Activated CD4-positive, alpha-beta T cell treated with anti-CD3 and anti-CD28 coated beads, Interleukin-2, amount 50 U/mL, for 48 hours (primary cell): ENCODE measurements at regions not wholly inside any gene's neighbourhood (a gene's known extent, or its start where the extent isn't known, plus 50 kb on each side); places are given as distances from the start of the nearest gene placed in this dataset.
"Not testable (repeated sequence)": the region's sequence is repeated elsewhere in the genome, so short reads cannot be mapped to it uniquely, and the experiment has no call there.

ENCODE experiments used
- DNase-seq, 2 experiments: peaks; one replicate each; pipeline ENCODE4 v3.0.0-alpha.2; 2020

DNA sequence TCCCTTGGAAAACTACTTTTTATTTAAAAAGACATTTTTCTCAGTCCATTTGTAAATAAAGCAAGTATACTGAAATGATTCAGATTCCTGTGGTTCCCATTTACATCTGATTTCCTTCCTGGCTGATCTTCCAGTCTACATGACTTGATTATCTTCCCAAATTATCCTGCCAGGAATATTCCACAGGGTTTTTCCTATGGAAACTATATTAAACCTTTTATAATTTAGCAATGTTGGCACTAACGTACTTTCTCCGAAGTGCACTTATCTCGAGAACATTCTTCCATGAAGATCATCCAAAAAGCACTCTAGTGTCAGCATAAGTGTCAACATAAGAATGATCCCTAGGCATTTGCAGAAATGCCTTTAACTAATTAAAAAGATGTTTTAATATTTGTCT is 347.7 kb upstream of the KIF2B start:
- no peak for DNase-seq

DNA sequence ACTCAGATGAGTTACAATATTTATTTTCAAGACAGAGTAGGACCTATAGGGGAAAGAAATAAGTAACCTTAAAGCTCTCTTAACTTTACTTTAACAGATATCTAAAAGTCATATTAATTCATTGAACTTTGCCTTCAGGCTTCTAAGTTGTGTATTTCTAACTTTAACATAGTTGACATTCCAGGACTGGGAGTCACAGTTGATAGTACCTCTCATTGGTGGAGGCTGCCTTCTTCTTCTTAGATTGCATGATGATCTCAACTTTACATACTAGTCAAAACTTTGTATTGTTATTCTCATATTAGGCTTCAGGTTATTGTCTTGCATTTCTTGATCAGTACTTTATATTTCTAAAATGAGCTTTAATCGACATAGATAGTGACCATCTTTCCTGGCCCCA is 350.1 kb upstream of the KIF2B start:
- no peak for DNase-seq

DNA sequence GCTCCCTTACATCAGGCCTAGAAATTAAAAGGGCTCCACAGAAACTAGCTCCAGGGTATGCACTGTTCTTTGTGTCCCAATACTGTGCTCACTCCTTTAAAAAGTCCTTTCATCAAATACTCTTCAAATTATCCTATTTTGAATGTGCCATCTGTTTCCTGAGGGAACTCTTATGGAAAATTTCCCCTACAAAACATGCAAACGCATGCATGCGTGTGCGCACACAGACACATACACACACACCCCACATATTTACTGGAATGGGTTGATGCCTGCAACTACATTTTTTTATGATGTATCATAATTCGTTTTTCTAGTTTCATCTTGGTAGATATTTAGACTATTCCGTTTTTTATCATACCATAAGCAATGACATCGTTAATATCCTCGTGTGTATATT is 351.2 kb upstream of the KIF2B start:
- DNase-seq: no peak

DNA sequence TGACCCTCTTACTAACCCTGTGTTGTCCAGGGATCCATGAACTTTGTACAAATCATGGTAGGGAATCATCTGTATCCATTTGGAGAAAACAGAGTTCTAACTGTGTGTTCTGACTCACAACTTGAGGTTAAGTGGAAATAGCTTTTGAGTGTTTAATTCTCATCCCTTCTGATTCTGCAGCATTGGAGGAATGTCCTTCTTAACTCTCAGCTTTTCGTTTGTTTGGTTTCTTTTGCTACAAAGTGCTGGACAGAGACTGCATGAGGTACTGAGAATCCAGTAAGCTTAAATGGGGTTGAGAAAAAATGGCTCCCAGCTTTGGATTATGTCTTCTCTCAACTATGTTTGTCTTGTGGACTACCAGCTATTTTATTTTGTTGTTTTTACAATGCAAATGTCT is 352.1 kb upstream of the KIF2B start:
- no peak for DNase-seq

DNA sequence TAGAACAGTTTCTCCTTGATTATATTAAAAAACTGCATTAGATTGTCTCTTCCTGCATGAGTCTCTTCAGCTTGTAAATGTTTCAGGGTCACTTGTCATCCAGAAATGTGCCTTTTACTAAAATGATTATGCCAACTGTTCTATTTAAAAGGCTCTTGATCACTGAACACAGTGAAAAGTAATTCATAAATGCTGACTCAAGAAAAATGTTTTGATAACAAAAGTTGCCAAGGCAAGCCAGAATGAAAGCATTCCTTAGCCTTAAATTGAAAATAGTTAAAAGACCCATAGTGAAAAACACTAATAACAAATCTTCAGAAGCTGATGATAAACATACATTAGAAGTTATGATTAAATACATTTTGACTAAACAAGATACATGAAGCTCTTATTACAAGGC is 356.0 kb upstream of the KIF2B start:
- DNase-seq: no peak

DNA sequence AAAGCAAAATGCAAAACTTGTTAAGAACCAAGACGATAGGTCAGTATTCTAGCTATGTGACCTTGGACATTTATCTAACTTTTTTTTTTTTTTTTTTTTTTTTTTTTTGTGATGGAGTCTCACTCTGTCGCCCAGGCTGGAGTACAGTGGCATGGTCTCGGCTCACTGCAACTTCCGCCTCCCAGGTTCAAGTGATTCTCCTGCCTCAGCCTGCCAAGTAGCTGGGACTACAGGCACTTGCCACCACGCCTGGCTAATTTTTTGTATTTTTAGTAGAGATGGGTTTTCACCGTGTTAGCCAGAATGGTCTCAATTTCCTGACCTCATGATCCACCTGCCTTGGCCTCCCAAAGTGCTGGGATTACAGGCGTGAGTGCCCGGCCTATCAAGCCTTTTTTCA is 358.3 kb upstream of the KIF2B start:
- not testable (repeated sequence) for DNase-seq

DNA sequence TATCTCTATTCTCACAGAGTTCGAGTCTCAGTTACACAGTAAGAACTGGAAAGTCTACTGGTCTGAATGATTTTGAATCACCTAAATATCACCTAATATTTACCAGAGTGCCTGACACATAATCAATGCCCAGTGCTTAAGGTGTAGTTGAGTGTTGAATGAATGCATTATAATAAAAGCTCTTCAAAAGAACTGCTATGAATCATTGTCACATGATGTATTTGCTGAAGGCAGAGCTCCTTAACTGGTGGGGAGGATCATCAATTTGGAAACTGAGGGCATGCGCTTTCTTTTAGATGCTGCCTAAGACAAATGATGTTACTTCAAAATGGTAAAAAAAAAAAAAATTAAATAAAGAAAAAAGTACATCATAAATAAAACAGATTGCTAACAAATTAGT is 359.4 kb upstream of the KIF2B start:
- DNase-seq: no peak

DNA sequence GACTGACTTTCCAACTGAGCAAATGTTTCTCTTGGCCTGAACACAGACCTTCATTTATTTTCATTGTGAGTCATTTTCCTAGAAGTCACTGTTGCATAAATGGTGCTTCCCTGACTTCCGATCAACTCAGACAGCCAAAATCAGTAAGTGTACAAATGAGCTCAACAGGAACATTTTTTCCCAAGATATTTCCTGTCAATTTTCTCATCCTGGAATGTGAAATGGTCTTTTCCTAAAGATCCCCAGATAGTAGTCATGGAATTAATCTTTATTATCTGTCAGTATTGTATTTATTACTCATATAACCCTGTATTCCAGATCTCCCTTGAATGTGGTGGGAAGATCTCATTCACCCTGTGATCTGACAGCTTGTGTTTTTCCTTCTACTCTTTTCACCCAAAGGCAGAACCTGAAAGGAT is 360.3 kb upstream of the KIF2B start:
- no peak for DNase-seq

DNA sequence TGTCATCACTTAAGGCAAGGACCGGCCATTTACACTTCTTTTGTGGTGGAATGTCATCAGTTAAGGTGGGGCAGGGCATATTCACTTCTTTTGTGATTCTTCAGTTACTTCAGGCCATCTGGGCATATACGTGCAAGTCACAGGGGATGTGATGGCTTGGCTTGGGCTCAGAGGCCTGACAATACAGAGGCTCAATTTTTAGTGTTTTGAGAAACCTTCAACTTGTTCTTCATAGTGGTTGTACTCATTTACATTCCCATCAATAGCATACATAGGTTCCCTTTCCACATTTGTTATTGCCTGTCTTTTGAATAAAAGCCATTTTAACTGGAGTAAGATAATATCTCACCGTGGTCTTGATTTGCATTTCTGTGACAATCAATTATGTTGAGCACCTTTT is 366.8 kb upstream of the KIF2B start:
- not testable (repeated sequence) for DNase-seq

DNA sequence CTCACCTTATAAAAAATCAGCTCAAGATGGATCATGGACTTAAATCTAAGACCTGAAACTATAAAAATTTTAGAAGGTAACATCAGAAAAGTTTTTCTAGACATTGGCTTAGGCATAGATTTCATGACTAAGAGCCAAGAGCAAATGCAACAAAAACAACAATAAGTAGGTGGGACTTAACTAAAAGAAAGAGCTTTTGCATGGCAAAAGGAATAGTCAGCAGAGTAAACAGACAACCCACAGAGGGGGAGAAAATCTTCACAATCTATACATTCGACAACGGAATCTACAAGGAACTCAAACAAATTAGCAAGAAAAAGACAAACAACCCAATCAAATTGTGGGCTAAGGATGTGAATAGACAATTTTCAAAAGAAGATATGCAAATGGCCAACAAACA is 368.4 kb upstream of the KIF2B start:
- no peak for DNase-seq

DNA sequence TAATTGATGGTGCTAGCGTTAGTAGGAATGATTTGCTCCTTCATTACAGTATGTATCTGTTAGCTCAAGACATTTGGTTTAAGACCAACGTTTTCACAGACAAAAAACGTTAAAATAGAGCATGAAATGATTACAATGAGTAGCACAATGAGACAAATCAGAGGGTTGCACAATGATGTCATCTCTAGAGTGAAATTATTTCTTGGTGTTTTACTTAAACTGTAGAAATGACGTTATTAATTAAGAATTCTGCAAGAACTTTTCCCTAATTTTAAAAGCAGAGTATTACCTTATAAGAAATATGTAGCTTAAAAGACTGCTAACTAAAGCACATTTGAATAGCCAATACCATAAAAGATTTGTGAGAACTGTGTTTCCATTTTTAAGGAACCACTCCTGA is 373.4 kb upstream of the KIF2B start:
- DNase-seq: no peak

DNA sequence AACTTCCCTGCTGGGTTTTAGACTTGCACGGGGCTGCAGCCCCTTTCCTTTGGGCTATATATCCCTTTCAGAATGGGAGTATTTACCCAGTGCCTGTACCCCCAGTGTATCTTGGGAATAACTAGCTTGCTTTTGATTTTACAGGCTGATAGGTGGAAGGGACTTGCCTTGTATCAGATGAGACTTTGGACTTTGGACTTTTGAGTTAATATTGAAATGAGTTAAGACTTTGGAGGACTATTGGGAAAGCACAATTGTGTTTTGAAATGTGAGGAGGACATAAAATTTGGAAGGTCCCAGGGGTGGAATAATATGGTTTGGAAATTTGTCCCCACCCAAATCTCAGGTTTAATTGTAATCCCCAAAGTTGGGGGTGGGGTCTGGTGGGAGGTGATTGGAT is 393.8 kb upstream of the KIF2B start:
- no peak for DNase-seq

DNA sequence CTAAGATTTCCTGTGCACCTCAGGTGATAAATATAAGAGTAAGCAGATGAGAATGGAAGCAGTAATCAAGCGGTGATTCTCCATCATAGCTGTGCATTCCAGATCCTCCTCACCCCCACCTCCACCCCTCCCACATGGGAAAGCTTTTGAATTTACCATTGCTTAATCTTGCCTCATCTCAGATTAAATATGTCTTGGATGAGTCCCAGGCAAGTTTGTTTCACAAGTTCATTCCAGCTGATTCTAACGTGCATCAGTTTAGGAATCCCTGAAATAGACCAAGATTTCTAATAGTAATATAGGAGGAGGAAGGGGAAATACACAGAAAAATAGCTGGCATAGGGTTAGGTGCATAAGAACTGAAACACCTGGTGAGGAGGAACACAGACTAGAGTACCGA is 396.2 kb upstream of the KIF2B start:
- no peak for DNase-seq

DNA sequence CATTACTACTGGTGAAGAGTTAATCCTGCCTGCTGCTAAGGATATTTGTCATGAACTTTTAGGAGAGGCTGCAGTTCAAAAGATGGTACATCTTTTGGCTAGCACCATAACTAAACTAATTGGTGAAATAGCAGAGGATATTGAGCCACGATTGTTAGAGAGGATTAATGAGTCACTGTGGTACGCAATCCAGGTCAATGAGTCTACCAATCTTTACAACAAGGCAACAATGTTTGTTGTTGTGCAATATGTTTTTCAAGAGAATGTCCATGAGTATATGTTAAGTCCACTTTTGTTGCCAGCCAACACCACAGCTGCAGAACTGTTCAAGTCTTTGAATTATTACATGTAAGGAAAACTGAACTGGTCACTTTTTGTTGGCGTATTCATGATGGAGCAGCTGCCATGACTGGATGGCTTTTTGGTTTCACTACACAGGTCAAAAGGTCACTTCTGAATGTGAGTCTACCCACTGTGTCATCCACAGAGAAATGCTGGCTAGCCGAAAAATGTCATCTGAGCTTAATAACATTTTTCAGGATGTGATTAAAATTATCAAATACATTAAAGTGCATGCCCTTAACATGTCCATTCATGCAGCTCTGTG is 402.6 kb upstream of the KIF2B start:
- no peak for DNase-seq

DNA sequence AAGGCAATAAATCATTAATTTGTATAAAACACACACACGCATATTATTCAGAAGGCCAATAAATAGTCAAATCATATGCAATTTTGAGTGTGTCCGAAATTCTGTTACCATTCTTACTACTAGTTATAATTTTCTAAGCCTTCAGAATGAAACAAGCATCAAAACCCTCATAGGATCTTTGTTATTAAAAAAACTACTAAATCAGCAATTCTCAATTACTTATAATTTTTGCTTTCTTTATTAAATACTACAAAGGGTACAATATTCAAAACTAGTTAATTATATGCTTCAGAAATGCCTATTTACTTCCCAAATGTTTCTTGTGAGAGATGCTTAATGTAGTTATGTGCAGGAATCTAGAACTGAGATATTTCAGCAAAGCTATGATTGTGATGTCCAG is 413.1 kb upstream of the KIF2B start:
- DNase-seq: no peak

DNA sequence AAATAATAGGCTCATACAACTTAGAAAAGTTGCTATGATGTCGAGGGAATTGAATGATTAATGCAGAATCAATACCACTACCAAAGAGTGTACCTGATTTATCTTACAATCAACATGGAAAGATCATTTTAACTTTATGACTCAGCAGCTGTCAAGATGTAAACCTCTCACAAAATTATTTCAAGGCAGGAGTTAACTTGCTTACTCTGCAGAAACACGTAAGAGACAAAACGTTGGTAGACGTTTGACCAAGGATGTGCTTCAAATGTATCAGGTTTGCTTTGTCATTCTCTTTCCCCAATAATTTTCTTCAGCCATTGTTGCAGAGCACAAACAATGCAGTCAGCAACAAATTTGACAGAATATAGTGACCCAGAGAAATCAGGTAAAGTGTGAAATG is 415.8 kb upstream of the KIF2B start:
- no peak for DNase-seq

DNA sequence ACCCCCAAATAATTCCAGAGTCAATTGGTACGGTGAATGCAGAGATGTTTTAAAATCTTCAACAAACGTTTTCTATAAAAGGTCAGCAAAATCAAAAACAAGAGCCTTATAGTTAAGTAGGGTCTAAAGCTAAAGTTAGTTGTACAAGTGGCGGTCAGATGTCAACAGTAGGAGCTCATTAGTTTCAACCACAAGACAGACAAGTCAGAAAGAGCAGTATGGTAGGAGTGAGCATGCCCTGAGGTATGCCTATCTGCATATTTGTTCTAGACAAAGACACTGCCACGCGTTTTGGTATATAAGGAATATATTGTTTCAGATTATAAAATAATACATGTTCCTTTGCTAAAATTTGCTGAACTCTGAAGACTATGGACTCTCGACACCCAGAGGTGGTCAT is 431.5 kb upstream of the KIF2B start:
- DNase-seq: no peak

DNA sequence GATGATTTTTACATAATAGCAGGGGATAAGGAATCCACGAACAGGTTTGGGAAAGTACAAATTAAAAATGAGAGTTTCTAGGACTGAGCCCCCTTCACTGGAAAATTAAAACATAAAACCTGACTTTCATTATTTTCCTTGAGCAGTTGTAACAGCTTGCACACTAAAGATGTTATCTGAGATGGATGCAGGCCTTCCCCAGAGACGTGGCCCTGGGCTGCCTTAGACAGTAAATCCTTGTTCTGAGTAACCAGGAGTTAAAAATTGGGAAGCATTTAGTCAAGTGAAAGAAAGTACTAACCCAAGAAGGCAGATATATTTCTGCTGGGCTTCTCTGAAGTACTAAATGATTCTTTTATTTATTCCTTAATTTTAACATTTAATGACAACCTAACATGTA is 432.2 kb upstream of the KIF2B start:
- no peak for DNase-seq

DNA sequence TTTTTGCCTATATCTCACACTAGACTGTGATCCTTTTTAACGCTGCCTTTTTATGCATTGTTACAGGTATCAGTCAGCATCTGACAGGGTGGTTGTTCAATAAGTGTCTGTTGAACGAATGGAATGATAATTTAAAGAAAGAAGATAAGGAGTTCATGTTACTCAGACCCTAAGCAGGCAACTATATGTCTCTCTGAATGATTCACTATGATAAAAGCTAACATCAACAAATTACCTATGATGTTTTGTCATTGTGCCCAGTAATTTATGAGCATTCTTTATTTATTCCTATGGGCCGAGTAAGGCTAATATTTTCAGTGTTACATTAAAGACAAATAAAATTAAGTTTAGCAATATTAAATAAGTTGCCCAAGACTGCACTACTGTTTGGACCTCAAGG is 435.0 kb upstream of the KIF2B start:
- no peak for DNase-seq

DNA sequence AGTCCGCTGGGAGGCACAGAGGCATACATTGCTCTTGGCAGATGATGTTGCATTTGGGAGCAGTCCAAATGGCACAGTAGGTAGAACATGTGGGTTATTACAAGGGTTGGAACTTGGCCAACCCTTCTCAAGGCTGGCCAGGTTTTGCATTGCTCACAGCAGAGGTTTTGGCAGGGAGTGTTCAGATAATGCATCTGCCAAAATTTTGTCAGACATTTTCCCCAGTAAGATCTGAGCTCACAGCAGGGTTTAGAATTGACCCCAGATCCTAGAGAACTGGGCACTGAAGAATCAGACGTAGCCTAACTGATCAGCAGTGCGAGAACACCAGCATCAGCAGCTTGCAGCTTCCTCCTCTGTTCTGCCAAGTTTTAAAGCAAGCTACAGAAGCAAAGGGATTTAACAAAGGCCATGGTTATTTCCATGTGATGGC is 468.8 kb upstream of the KIF2B start:
- DNase-seq: no peak

DNA sequence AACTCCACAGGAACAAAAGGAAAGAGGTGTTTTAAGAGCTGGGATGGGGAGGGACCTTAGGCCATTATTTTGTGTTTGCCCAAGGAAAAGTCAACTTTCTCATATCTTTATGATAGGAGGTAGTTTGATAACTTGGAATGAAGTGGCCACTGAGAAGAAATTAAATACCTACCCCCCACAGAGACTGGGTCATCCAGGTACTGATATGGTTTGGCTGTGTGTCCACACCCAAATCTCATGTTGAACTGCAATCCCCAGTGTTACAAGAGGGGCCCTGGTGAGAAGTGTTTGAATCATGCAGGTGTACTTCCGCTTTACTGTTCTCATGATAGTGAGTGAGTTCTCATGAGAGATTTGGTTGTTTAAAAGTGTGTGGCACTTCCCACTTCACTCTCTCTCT is 477.9 kb upstream of the KIF2B start:
- DNase-seq: no peak

DNA sequence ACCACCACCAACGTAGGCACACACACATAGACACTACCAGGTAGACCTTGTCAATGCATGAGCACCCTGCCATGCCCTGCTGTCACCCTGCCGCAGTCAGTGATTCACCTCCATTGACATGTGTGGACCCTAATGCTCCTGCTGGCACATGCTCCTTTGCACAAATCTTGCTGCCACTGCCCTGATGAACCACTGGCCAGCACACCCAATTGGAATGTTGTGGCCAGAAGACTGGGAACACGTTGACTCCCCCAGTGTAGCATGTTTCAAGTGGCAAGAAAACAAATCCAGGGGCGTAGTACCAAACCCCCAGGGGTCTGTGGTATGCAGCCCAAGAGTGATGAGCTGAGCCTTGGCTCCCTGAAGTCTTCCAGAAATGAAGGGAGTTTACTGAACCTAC is 486.4 kb upstream of the KIF2B start:
- DNase-seq: no peak

DNA sequence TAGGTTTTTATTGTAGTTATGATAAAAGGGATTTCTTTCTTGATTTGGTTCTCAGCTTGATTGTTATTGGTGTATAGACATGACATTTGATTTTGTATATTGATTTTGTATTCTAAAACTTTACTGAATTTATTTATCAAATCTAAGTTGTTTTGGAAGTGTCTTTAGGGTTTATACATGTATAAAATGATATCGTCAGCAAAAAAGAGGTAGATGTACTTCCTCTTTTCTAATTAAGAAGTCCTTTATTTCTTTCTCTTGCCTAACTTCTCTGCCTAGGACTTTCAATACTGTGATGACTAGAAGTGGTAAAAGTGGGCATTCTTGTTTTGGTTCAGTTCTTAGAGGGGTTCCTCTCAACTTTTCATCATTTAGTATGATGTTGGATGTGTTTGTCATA is 487.3 kb upstream of the KIF2B start:
- no peak for DNase-seq

DNA sequence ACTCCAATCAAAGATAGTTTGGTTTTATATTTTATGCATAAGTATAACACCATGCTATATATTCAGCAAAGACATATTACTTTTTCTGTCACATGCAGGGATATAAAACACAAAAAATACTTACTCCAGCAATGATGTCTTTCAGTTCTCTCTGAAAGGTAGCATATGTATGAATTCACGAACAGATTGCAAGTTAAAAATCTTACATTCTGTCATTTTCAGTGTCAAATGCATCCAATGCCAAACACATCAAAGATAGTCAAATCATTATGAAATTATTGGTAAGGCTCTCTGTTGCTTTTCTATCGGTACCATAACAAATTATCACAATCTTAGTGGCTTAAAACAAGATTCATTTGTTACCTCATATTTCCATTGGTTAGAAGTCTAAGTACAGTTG is 492.0 kb upstream of the KIF2B start:
- no peak for DNase-seq

DNA sequence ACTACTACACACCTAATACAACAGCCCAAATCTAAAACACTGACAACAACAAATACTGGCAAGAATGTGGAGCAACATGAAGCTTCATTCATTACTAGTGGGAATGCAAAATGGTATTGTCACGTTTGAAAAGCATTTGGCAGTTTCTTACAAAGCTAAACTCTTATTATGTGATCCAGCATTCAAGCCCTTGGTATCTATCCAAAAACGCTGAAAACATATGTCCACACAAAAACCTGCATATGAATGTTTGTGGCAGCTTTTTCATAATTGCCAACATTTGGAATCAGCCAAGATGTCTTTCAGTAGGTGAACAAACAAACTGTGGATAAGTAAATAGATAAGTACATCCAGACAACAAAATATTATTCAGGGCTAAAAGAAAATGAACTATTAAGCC is 501.1 kb upstream of the KIF2B start:
- DNase-seq: no peak

DNA sequence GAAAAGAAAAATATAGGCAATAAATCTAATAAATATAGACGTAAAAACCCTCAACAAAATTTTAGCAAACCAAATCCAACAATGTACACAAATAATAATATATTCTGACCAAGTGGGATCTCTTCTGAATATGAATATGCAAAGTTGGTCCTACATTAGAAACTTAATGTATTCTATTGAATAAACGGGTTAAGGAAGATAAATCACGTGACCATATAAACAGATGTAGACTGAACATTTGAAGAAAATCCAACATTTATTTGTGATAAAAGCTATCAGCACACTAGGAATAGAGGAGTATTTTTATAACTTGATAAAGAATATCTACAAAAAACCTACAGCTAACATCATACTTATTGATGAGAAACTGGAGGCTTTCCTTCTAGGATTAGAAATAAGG is 502.8 kb upstream of the KIF2B start:
- no peak for DNase-seq
